Right lobe of liver (tissue), 4 donors: ENCODE measurements at regions not wholly inside any gene's neighbourhood (a gene's known extent, or its start where the extent isn't known, plus 50 kb on each side); places are given as distances from the start of the nearest gene placed in this dataset.

Experiments used
- POLR2A ChIP-seq: fragments of 450-650 bp; IDR thresholded peaks from one replicate; pipeline ENCODE4 v1.6.1; 2017; ENCODE audit warnings: antibody characterized with exemption, mild to moderate bottlenecking
- TF ChIP-seq, protein P1 (sequence below), 4 donors: fragments of 200-600 bp in 3 of 4; fragments of 450-650 bp in 1 of 4; IDR thresholded peaks; one replicate each; pipeline versions ENCODE4 v1.5.1 to v1.8.0; 2016 to 2022; ENCODE audit warnings: antibody characterized with exemption in 4 of 4, mild to moderate bottlenecking in 2 of 4
- donor health status: DM: no; HTN: no; CAD: no.
- donor health status: DM: no; HTN: no; CAD: no.
- donor health status: DM: no; HTN: yes; CAD: no.

DNA sequence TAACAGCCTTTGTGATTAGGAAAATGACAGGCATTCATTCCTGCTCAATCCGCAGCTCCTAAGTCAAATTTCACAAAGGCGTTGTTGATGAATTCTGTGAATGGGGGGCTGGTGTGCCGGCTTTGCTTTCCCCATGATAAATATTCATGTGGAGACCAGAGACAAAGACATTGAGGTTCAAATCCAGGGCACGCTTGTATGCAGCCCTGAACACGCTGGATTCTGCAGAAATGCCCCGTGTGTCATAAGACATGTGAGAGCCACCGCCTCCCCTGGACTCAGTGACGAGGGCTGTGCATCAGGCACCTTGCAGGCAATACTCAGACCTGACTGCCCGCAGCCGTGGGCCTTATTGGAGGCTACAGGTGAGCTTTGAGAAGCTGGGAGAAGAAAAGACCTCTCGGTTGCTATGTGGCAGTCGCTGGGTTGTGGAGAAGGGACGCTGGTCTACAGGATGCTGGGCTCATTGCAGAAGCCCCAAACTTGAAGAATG lies 906.2 kb downstream of the BRD1 start:
- TF ChIP-seq, protein P1, sequence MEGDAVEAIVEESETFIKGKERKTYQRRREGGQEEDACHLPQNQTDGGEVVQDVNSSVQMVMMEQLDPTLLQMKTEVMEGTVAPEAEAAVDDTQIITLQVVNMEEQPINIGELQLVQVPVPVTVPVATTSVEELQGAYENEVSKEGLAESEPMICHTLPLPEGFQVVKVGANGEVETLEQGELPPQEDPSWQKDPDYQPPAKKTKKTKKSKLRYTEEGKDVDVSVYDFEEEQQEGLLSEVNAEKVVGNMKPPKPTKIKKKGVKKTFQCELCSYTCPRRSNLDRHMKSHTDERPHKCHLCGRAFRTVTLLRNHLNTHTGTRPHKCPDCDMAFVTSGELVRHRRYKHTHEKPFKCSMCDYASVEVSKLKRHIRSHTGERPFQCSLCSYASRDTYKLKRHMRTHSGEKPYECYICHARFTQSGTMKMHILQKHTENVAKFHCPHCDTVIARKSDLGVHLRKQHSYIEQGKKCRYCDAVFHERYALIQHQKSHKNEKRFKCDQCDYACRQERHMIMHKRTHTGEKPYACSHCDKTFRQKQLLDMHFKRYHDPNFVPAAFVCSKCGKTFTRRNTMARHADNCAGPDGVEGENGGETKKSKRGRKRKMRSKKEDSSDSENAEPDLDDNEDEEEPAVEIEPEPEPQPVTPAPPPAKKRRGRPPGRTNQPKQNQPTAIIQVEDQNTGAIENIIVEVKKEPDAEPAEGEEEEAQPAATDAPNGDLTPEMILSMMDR (IDR thresholded peaks at IDR 0.05), result no peak
- no peak for TF ChIP-seq POLR2A
